SKM-1 (cell line): ENCODE measurements at regions not wholly inside any gene's neighbourhood (a gene's known extent, or its start where the extent isn't known, plus 50 kb on each side); places are given as distances from the start of the nearest gene placed in this dataset.
"Not testable (repeated sequence)": the region's sequence is repeated elsewhere in the genome, so short reads cannot be mapped to it uniquely, and the experiment has no call there.

Source experiments
- DNase-seq: peaks from one replicate; lab custom pipeline; 2025; ENCODE audit not compliant: unreplicated experiment; lab: John Stamatoyannopoulos, UW

DNA sequence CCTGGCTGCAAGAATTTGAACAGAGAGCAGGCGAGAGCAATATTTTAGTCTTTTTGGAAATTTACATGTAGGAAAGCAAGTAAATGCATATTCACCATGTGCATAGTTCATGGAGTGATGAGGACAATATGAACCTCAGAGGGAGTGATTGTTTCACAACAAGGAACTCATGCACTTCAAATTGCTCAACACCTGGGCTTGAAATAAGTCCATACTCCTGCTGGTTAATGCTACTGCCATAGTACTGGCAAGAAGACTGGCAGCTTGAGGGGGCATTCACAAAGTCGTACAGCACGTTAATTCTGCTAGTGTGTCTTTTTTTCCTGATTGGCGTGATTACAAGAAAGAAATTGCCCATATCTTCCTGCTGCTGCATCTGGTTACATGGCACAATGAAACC is 267.6 kb downstream of the PCDH17 start:
- no peak for DNase-seq

GRCh38 chr13:57909833-57910232 is 278.3 kb downstream of the PCDH17 start:
- not testable (repeated sequence) for DNase-seq

DNA sequence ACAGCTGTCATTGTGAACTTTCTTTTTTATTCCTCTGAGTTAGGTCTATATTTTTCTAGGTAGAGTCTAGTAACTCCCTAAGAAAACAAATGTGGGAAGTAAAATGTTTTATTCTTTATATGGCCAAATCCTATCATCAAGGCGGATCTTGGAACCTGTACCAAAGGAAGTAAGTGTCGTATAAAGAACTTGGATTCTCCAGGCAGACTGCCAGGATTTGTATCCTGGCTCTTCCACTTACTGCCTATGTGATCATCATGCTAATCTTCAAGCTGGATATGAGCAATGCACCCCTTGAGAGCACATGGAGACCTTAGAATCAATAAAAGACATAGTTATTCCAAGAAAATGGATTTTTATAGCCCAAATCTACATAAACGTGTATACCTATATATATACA is 286.5 kb downstream of the PCDH17 start:
- DNase-seq, result no peak

DNA sequence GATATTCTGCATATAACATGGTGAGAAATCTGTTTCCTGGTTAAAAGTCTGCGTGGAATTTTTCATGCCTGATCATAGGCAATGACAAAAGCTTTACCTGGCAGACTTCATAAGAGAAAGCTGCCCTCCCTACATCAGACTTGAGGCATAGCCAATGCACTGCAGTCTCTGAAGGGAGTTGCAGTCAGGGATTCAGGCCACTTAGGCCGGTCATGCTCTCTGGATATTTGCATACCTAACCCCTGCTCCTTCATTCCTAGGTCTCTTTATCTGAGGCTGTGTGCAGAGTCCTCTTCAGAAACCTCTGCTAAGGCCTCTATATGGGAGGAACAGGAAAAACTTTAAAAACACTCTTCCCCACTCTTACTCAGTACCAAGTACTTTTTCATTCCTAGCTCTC is 287.4 kb downstream of the PCDH17 start:
- no peak for DNase-seq

- no peak for DNase-seq
Observed at GRCh38 chr13:57925250-57925649, 293.7 kb downstream of the PCDH17 start.

- DNase-seq, result no peak
Observed at GRCh38 chr13:57925751-57926150, 294.2 kb downstream of the PCDH17 start.

GRCh38 chr13:57932061-57932460 is 300.5 kb downstream of the PCDH17 start:
- no peak for DNase-seq

- DNase-seq, result no peak
Observed at GRCh38 chr13:57933606-57934005, 302.1 kb downstream of the PCDH17 start.

DNA sequence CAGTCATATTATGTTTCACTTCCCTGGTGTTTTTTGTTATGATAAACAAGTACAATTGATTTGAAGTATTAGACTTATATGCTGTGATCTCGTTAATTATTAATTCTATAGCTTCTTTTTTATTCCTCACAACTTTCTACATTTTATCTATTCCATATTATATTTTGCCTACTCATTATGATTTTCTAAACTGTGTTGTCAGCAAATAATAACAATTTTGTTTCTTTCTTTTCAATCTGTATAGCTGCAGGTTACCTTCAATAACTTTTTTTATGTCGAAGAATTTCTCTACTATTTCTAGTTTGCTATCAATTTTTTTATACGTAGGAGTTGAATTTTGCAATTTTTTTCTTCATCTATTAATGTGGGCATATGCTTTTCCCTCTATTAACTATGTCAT is 304.4 kb downstream of the PCDH17 start:
- DNase-seq, result no peak

- DNase-seq, result no peak
Observed at GRCh38 chr13:57946361-57946760, 314.8 kb downstream of the PCDH17 start.

- DNase-seq, result no peak
Observed at GRCh38 chr13:57948884-57949283, 317.3 kb downstream of the PCDH17 start.

GRCh38 chr13:57969951-57970350 is 338.4 kb downstream of the PCDH17 start:
- no peak for DNase-seq

- no peak for DNase-seq
Observed at GRCh38 chr13:57970404-57970803, 338.9 kb downstream of the PCDH17 start.

DNA sequence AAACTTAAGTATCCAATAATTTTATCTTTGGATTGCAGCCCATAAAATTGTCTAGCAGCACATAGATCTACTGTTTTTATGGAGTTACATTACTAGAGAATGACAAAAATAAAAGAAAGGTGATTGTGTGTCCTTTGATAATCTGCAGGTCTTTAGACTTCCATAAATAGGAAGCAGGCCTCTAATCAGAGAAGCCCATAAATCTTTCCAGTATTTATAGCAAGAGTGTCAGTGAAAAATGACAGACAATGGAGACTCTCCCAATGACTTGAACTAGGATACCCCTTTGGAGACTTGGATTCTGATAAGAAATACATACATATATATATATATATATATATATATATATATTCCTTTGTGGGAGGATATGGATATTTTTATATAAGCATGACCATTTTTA is 351.2 kb downstream of the PCDH17 start:
- DNase-seq, result no peak

GRCh38 chr13:57988276-57988675 is 356.7 kb downstream of the PCDH17 start:
- DNase-seq, result no peak

DNA sequence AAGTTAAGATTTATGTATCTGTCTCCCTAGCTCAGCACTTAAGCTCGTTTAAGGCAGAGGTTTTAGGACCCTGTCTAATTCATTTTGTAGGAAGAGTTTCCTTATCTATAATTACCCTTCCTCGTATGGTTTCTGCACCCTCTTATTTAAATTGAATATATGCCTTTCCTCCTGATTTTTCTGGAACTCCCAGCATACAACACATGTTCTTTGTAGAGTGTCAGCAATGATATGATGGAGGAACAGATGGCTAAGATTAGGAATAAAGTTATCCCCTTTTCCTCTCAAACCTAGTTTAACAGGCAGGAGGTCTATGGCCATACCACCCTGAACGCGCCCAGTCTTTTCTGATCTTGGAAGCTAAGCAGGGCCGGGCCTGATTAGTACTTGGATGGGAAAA is 359.5 kb downstream of the PCDH17 start:
- no peak for DNase-seq

GRCh38 chr13:57992416-57992815 is 360.9 kb downstream of the PCDH17 start:
- no peak for DNase-seq

DNA sequence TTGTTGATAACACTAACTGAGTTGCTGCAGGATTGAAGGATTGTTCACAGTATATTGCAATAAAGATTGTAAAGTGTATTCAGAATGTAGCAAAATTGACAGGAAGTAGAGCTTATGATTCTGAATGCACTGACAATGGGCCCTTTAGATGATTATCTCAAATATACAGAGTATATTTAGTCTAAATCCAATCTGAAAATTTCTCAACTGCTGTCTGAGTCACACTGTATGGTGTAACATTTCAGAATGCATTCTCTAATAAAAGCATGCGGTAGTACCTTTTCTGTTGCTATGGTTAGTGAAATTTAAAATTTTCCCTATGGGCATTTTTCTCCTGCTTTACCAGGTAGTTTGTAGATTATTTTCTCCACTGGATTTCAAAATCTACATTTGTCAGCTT is 365.2 kb downstream of the PCDH17 start:
- no peak for DNase-seq

DNA sequence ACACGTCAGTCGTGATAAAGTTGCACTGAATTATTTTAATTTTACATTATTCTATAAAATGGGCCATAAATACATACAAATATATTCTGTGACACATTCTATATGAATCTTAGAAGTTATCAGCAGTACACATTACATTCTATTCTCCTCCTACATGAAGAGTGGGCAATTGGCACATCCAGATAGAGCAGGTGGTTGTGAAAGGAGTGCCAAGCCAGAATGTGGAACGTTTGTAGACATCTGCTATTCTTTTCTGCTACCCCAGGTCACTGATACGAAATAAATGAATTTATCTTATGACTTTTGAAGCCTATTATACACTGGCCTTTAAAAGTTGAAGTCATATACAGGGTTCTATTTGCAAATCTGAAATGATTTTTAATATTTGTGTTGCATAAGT is 373.2 kb downstream of the PCDH17 start:
- DNase-seq, result no peak

DNA sequence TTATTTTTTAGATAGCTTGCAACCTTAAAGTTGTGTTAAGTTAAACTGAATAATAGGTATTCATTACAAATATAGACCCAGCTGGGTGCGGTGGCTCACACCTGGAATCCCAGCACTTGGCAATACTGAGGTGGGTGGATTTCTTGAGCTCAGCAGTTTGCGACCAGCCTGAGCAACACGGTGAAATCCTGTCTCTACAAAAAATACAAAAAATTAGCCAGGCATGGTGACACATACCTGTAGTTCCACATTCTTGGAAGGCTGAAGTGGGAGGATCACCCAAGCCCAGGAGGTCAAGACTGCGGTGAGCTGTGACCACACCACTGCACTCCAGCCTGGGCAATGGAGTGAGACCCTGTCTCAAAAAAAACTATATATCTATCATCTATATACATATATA is 386.5 kb downstream of the PCDH17 start:
- DNase-seq, result no peak

- DNase-seq, result no peak
Observed at GRCh38 chr13:58018865-58019264, 387.3 kb downstream of the PCDH17 start.

DNA sequence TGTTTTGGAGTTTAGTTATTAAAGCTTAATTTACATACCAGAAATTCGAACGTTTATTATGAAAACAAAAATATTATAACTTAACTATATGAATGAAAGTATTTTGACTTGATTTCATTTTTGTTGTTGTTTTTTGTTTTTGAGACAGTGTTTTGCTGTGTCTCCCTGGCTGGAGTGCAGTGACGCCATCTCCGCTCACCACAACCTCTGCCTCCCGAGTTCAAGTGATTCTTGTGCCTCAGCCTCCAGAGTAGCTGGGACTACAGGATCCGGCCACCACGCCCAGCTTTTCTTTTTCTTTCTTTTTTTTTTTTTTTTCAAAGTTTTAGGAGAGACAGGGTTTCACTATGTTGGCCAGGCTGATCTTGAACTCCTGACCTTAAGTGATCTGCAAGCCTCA is 392.6 kb downstream of the PCDH17 start:
- DNase-seq, result no peak

DNA sequence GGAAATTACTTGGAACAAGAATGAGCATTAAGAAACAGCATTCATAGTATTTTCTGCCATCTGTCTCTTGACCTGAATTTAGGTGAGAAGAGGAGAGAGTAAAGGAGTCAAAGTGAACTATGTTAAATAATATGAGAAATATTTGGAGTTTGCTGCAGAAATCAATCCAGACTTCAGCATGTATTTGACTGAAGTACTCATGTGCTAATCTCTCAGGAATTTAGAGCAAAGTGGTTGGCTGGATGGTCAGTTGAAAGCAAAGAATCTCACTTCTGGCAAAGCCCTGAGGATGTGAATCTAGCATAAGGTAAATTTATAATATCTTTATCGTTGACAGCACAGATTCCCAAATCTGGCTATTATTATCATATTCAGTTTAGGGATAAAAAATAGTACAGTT is 394.3 kb downstream of the PCDH17 start:
- DNase-seq, result no peak
